Stimulated activated naive CD4-positive, alpha-beta T cell (primary cell): ENCODE measurements at regions not wholly inside any gene's neighbourhood (a gene's known extent, or its start where the extent isn't known, plus 50 kb on each side); places are given as distances from the start of the nearest gene placed in this dataset.
"Not testable (repeated sequence)": the region's sequence is repeated elsewhere in the genome, so short reads cannot be mapped to it uniquely, and the experiment has no call there.

Experiments
- DNase-seq, 6 experiments: peaks; one replicate each; lab custom pipeline; 2025; lab: John Stamatoyannopoulos, UW

DNA sequence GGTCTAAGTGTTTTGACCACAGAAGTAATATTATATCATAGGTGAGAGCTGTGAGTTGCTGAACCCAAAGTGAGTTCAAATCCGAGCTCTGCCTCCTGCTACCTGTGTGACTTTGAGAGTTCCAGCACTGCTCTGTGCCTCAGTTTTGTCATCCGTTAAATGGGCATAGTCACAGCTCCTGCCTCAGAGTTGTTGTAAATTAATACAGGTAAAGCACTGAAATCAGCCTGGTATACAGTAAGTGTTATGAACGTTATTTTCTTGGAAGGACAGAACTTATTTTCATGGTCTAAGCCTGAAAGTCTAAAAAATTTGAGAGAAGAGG is 65.4 kb upstream of the ZNF195 start:
- DNase-seq, result not testable (repeated sequence)

DNA sequence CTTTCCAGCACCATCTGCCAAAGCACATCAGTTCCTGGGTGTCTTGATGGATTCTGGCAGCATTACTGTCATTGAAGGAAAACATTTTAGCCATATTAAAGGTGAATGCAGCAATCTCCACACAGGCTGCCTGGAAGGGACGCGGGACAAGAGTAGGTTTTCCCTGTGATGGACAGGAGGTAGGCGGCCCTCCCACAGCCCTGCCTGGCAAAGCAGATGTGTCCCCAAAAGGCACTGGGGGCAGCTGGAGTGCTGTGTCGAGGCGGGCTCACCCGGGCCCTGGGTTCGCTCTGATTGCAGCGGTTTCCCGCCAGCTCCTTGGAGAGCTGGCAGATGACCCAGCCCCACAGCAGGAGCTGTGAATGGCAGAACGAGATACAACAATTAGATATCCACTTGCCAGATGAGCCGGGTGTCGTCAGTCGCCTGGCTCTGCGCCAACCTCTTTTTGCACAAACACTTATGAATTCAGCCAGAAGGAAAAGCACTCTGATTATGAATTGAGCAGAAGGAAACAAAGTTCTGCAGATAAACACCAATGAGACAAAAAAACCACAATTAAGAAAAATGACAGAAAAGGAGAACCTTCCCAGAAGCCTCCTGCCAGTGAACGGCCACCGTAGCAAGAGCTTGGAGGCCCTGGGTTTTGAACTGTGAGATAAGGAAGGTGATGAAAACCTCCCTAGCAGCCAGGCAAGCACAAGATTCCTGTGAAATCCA is 64.9 kb upstream of the ZNF195 start:
- not testable (repeated sequence) for DNase-seq

DNA sequence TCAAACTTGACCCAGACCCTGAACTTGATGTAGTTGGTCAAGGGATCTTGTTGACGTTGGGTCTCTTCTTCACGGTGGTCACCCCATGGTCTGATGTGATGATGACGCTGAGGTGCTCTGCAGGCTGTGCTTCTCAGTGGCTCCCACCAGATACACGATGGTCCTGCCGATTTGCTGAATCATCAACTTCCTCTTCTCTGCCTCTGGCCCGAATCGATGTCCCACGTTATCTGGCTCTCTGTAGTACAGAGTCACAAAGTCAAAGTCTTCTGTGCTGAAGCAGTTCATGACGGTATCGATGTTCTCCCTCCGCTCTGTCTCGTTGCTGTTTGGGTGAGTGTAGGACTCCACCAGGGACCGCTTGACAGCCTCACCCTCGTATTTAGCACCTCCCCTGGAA is 58.5 kb upstream of the ZNF195 start:
- DNase-seq, result not testable (repeated sequence)

DNA sequence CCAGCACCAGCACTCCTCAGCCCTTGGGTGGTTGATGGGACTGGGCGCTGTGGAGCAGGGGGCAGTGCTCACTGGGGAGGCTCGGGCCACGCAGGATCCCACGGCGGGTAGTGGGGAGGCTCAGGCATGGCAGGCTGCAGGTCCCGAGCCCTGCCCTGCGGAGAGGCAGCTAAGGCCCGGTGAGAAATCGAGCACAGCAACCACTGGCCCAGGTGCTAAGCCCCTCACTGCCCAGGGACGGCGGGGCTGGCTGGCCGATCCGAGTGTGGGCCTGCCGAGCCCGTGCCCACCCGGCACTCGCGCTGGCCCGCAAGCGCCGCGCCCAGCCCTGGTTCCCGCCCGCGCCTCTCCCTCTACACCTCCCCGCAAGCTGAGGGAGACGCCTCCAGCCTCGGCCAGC is 56.0 kb upstream of the ZNF195 start:
- no peak for DNase-seq

DNA sequence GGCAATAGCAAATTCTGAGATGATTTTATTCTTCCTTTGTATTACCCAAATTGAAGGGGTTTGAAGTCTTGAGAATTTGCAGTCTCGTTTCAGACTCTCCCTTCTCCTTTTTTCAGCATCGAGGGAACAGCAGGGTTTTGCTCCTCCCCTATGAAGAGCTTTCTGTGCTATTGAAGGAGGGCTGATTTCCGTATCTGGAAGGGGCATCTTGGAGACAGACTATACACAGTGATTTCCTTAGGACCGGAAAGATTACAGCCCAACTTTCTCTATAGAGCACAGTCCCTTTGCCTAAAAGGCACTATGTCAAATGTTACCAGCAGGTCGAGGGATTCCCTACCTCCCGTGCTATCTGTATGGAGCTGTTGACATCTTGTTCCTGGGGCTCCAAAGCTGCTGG is 50.2 kb upstream of the ZNF195 start:
- DNase-seq, result not testable (repeated sequence)
